ENCODE measurements at regions not wholly inside any gene's neighbourhood (a gene's known extent, or its start where the extent isn't known, plus 50 kb on each side); places are given as distances from the start of the nearest gene placed in this dataset.

DNA sequence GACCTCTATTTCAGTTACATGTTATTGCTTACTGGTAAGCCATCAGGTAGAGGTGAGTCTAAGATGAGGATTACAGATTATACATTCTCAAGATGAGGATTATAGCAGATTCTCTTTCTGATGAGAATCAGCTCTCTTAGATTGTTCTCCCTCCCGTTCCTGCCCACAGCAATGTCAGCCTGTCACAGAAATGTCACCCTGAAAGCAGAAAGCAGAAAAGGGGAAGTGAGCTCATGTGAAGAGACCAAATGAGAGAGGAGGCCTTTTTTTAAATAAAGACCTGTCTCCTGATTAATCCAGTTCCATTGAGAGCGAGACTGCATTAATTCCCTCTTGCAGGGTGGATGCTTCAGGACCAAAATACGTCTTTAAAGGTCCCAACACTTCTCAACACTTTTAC is 445.6 kb downstream of the KCTD12 start:
- no peak for DNase-seq (ENCODE audit: low read depth in 2 of 2)

DNA sequence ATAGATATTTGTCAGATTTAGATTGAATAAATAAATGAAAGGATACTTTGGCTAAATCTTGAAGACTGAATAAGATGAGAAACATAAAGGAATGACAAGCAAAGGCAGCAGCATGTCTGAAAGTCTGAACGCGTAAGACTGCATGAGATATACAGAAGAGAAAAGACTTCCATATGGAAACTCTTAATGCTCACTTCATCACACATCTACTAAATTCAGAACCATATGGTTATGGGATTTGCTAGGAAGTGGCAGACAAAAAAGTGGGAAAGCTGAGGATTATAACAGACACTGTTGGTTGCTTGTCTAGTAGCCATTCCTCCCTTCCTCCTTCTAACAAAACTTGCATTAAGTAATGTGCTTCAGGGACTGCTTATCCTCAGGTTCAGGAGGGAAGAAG is 446.7 kb downstream of the KCTD12 start:
- DNase-seq (ENCODE audit: low read depth in 2 of 2): no peak

DNA sequence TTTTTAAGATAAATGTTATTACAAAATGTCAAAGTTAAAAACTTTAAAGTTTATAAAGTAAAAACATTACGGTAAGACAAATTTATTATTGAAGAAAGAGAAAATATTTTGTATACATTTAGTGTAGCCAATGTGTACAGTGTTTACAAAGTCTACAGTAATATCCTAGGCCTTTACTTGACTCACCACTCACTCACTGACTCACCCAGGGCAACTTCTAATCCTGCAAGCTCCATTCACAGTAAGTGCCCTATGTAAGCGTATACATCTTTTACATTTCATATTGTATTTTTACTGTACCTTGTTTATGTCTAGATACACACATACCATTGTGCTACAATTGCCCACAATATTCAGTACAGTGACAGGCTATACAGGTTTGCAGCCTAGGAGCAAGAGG is 448.2 kb downstream of the KCTD12 start:
- no peak for DNase-seq (ENCODE audit: low read depth in 2 of 2)

DNA sequence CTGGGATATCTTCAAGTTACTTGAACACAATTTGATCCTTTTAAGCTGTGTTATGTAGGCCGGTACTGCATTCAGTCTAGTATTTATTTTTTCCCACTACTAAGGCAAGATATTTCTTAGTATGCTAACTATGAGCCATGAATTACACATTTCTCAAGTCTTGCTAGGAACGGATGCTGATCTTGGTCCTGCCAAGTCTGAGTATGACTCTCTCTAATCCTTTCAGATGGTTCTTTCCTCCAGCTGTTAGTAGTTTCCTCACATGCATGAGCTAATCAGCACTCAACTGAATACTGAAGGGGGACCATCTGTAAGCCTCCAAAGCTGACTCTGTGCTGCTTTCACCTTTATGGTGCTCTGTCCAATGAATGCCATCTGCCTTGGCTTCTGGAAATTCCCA is 460.3 kb downstream of the KCTD12 start:
- DNase-seq (ENCODE audit: low read depth in 2 of 2): no peak

DNA sequence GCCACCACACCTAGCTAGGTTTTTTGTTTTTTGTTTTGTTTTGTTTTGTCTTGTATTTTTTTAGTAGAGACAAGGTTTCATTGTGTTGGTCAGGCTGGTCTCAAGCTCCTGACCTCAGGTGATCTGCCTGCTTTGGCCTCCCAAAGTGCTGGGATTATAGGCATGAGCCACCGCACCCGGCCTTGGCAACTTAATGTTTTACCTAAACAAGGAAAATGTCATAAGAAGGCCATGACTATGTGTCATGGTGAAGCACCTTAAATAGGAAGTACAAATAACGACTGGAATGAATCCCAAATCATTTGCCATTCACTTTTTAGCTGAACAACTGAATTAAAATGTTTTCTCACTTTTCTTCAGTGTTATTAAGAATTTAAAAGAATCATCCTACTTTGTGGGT is 465.2 kb downstream of the KCTD12 start:
- no peak for DNase-seq (ENCODE audit: low read depth in 2 of 2)

DNA sequence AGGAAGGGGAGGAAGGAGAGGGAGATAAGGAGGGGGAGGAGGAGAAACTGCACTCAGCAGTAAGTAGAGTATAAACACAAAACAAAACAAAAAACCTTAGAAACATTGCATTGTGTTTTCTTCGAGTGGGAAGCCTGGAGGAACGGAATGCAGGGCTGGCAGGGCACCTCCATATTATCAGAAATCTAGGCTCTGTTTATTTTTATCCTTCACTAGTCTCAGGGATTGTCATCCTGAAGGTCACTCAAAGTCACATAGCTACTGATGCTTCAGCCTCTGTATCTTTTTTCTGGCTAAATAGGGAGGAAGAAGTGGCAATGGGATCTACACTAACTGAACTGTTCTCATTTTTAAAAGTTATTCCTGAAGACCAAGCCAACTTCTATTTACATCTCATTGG is 467.8 kb downstream of the KCTD12 start:
- DNase-seq (ENCODE audit: low read depth in 2 of 2): no peak

DNA sequence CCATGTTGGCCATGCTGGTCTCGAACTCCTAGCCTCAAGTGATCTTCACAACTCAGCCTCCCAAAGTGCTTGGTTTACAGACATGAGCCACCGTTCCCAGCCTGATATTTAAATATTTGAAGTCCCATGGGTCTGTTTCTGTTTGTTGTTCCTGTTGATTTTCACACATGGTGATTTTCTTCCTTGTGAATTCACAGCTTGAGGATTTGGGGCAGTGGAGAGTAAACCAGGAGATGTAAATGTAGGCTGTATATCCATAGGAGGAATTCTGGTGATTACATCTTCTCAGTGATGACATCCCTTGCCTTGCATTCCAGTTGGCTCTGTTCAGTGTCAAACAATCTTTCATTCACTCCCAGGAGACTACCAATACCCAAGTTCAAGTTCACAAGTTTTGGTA is 471.9 kb downstream of the KCTD12 start:
- DNase-seq (ENCODE audit: low read depth in 2 of 2): no peak

DNA sequence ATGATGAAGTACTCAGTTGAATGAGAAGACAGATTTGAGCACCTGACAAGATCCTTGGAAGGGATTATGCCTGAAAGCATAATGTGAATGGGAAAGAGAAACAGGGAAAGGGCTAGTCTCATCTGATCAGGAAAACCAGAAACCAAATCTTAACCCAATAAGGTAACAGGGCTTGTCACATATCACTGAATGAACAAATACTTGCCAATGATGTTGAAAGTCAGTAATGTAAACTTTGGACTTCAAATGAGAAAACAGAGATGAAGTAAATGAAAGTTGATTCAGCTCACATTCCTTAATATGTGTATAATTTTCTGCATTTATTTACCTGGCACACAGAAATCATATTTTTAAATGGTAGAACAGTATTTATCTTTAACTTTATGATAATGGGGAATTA is 480.0 kb downstream of the KCTD12 start:
- no peak for DNase-seq (ENCODE audit: low read depth in 2 of 2)

DNA sequence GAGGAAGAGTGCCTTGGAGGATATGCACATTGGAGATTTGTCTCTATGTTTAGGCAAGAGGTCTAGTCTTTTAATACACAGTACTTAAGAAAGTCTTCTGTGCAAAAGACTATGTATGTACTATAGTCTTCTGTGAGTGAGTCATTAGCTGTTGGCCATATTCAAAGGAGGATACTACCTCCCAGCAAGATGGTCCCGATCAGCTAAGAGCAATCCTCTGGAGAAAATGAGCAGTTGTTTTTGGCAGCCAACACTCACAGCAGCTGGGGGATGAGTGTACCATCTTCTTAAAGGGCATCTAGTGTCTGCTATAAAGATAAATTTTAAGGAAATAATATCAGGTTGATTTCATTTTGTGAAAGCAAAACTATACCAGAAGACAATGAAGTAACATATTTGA is 487.8 kb downstream of the KCTD12 start:
- DNase-seq (ENCODE audit: low read depth in 2 of 2): no peak

DNA sequence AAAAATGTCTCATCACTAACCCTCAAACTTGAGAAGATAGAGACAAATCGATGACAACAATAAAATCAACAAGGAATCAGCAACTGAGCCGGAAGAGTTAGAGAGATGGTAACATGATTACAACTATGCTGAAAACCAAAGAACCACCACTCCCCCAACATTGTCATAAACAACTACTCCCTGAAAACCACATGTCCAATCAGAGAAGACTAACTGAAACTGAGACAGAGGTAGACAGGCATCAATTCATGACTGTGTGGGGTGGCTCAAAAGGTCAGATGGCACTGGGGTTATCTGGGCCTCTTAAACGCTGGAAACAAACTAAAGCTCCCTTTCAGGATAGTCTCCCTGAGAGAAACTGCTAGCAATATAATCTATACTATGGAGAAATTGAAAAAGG is 488.8 kb downstream of the KCTD12 start:
- no peak for DNase-seq (ENCODE audit: low read depth in 2 of 2)

DNA sequence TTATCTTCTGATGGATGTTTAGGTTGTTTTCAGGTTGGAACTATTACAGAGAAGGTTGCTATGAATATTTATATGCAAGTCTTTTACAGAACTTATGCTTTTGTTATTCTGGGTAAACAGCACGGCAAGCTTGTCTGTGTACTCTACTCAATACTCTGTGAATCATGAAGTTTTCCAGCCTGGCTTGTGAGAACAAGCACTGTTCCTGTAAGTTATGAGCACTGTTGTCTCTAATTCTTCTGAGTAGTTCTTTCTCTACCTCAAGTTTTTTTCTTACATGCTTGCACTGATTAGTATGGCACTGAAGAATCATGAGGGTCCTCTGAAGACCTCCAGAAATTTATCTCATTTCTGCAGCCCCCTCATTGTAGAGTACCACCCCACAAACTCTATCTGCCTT is 496.9 kb downstream of the KCTD12 start:
- no peak for DNase-seq (ENCODE audit: low read depth in 2 of 2)

DNA sequence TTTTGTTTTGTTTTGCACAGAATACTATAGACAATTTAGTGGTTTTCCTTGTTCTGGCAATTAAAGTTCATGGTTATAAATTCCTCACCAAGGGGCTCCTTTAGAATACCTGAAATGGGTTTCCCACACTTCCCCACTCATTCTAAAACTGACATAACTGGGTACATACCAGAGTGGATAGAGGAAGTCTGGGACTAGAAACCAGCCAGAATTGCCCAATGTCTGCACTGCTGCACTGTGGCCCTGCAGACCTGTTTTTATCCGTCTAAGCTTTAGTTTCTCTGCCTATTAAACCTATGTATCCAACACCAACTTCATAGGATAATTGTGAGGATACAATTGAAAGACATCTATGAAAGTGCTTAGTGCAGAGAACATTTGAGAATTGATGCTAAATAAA is 498.6 kb downstream of the KCTD12 start:
- DNase-seq (ENCODE audit: low read depth in 2 of 2): no peak

DNA sequence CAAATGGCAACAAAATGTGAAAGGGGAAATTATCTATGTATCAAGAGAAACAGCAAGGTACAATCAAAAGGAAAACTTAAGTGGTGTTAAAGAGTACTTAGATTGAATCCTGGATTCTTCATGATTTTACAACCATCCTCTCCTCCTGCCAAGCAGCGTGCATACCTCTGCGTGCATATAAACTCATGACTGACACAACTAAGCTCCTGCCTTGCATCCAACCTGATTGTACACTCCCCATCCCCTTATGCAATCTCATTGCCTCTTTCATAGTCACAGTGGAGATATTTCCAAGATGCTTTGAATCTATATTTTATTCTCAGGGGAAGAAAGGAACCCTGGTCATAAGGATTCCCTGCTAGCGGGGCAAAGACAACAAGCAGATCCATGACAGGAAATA is 499.9 kb downstream of the KCTD12 start:
- no peak for DNase-seq (ENCODE audit: low read depth in 2 of 2)

DNA sequence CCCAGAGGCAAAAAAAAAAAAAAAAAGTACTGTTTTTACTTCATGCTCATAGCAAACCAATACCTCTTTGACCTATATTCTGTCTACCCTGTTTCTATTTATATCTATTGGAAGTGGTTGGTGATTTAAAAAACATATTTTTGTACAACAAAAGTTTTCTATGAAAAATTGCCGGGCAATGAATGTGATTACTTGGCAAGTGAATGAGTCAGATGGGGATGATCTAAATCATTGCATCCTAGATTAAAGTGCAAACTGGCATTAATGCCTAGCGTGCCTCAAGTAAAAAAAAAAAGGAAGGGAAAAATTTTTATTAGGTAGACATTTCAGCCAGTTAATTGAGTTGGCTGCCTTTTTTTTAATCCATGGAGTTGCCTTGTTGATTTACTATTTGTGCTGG is 500.6 kb downstream of the KCTD12 start:
- DNase-seq (ENCODE audit: low read depth in 2 of 2): no peak

DNA sequence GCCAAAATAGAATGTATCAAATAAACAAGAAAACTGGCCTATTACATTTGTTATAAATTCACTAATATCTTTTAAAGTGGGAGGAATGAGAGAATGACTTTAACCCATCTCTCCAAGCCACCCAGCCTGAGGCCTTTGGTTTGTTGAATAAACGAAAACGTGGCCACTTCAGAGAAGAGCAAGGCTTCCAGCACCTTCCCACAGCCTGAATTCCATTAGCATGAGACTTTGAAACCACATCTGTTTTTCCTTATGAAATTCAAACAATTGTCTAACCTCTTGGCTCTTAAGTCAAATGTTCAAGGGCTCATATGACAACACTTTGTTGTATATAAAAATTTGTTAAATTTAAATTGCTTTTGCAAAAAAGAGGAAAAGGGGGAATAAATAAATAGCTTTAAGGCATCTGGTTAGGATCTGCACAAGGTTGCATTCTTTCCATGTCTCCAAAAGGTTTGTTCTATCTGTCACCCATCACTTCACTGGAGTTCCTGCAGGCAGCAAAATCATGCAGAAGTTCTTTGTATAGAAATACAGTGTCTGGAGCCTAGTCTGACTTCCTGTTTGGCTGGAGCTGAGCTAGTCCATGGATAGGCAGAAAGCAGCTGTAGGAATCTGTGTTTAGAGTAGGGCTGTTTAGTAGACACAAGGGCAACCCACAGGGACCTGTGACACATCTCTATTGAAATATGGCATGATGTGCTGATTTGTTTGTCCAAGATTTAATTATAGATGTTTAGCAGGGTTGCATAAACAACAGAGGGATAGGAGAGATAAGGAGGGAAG is 502.3 kb downstream of the KCTD12 start:
- no peak for DNase-seq (ENCODE audit: low read depth in 2 of 2)

DNA sequence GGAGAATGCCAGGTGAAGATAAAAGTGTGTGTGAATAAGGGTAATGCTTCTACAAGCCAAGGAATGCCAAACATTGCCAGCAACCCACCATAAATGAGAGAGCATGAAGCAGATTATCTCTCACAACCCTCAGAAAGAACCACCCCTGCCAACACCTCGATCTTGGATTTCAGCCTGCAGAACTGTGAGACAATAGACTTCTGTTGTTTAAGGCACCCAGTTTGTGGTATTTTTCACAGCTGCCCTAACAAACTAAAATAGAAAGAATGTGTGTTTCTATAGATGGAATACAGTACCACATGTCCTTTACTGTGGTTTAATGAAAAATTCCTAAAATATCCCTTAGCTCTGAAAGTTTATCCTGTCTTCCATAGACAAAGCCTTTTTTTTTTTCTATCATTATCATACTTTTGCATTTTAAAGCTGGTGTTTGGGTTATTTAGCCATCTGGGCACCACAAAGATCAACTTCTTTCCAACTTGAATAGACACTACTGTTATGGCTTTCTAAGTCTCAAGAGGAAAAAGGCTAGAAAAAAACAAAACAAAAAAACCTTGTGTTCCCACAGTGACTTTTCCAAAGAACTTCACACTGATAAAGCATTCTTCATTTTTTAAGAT is 505.6 kb downstream of the KCTD12 start:
- no peak for DNase-seq (ENCODE audit: low read depth in 2 of 2)

DNA sequence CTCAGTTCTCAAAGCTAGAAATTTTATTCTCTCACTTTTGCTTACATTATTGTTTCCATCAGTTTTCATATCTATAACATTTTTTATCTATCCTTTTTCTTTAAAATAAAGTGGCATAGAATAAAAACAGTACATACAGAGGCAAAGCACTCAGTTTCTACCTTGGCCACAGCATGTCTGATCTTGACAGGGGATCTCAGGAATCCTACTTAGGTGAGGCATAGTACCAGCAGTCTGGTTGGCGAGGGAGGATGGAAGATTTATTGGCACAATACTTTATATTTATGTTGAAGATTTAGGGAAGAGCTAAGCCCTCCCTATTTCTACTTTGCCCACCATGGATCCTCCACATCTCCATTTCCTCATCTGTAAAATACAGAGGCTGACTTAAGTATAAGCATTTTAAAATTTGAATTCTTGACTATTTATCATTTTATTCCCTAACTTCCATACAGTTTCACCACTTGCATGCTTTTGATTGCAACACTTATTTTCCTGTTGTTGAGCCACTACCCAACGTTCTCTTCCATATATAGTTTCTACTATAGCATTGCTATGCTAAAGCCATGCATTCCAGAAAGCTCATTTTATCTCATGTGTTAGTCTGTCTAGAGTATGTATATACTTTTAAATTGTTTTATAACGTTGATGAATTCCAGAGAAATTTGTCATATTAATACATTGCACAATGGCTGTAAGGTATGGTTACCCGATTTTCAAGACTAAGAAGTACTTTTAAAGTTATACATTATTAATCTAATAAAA is 506.7 kb downstream of the KCTD12 start:
- no peak for DNase-seq (ENCODE audit: low read depth in 2 of 2)

DNA sequence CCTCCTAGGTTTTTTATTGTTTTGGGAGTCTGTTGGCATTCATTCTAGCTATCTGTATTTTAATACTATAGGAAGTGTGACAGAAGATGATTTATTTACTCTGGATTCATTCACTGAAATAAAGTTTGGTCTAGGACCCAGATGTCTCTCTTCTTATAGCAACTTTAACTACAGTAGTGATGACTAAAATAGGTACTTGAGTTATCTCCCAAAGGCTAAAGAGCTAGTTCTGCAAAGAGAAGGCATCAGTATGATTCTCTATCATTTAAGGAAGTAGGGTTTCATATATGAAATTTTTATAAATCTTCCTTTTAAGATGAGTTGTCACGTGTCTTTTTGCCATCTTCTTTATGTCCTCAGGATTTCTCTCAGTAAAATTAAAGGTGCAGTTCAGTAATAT is 507.4 kb downstream of the KCTD12 start:
- DNase-seq (ENCODE audit: low read depth in 2 of 2): no peak

DNA sequence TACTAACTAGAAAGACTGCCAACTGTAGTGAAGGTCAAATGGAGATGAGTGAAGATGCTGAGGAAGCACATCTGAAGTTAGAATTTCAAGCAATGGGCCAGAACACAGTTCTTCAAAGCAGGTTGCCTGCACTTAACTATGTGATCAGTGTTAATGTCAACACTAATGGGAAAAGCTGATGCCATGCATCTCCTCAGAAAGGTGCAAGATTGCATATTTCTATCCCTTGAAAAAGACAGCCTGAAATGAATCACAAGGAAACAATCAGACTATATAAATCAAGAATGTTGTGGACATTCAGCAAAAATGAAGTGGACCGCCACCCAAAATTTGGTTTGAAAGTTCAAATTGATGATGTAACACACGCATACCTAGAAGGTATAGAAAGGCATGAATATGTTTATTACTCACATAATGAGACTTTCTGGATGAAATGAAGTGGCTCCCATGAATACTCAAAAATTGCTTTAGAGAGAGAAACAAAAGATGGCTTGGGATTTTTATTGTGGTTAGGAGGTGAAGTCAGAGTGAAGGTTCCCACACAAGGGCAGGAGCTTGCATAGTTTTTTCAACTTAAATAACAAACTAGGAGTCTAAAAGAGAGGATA is 522.4 kb downstream of the KCTD12 start:
- no peak for DNase-seq (ENCODE audit: low read depth in 2 of 2)

DNA sequence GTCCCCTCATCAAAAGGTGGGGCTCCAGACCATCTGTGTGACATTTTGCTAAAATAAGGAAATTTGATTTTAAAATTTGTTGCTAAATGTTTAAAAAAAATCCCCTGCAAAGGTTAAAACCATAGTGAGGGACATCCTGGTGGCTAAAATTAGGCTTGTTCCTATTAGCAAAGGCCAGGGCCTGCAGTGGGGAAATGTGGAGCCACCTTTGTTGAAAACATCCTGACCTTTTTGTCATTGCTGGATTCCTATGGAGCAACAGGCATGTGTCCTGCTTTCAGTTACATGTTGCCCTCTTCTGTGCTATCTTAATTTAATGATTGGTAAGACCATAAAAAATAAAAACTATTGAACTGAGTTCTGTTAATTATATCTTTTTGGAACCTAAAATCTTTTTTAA is 524.3 kb downstream of the KCTD12 start:
- no peak for DNase-seq (ENCODE audit: low read depth in 2 of 2)

DNA sequence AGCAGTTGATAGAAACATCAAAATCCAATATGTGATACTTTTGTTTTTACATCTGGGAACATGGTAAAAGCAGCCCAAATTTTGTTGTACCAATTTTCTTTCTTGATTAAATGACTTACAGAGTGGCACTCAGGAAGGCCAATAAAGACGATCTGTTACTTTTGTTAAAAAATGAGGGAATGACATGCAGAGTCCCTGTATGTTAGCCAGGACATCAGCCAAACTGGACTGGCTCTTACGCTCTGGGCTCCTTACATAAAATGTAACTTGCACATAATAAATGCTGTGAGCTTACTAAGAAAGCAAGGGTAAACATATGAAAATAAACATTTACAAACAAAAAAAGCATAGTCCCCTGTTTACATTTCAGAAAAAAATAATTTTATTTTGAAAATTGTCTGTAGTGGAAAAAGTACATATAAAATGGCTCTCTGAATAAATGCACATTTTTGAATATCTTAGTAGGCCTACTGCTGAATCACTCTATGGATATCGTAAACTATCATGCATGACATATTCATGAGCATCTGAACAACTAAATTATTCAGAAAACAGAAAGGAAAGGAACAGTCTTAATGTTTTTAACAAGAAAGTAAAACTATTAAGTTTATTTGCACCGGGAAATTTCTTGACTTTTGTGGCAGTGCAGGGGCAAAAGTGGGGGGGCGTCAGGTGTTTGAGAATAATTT is 534.5 kb downstream of the KCTD12 start:
- no peak for DNase-seq (ENCODE audit: low read depth in 2 of 2)

DNA sequence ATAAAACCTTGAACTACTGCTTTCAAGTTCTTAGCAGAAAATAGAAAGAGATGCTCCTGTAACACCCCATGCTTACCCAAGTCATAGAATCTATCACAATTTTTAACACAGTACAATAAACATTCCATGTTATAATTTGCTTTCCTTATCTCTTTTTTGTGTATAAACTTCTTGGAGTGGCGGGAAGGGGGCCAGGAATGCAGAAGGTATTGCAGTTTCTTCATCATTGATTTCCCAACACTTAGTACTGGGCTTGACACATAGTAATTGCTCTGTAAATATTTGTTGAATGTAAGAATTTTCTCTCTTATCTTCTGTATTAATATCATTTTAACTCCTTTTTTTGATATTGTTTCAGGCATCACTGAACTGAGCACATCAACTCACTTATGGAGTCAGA is 535.8 kb downstream of the KCTD12 start:
- no peak for DNase-seq (ENCODE audit: low read depth in 2 of 2)
